Tibial nerve (tissue), 3 donors: ENCODE measurements at regions not wholly inside any gene's neighbourhood (a gene's known extent, or its start where the extent isn't known, plus 50 kb on each side); places are given as distances from the start of the nearest gene placed in this dataset.

Source experiments
- CTCF ChIP-seq, 5 experiments: fragments of 200-600 bp in 3 of 5; fragments of 450-650 bp in 2 of 5; sonication (generic) in 3 of 5; IDR thresholded peaks; one replicate each; pipeline ENCODE4 v1.5.1; 2016 to 2019; ENCODE audit warnings: antibody characterized with exemption in 5 of 5, mild to moderate bottlenecking in 3 of 5, moderate library complexity in 2 of 5
- POLR2A ChIP-seq, 2 donors: fragments of 450-650 bp; IDR thresholded peaks; one replicate each; pipeline ENCODE4 v1.6.1; 2017; ENCODE audit warnings: antibody characterized with exemption in 2 of 2, mild to moderate bottlenecking in 2 of 2, moderate library complexity in 2 of 2

GRCh38 chr20:50368386-50368785 is 141.8 kb upstream of the PTPN1 start:
- TF ChIP-seq CTCF (IDR thresholded peaks at IDR 0.05), result no peak
- TF ChIP-seq POLR2A (IDR thresholded peaks at IDR 0.05), result no peak
